SKM-1 treated with dmso at 0.1 percent for 144 hours (cell line): ENCODE measurements at regions not wholly inside any gene's neighbourhood (a gene's known extent, or its start where the extent isn't known, plus 50 kb on each side); places are given as distances from the start of the nearest gene placed in this dataset.
"Not testable (repeated sequence)": the region's sequence is repeated elsewhere in the genome, so short reads cannot be mapped to it uniquely, and the experiment has no call there.

Experiments
- DNase-seq: peaks from one replicate; lab custom pipeline; 2025; ENCODE audit not compliant: unreplicated experiment; lab: John Stamatoyannopoulos, UW

DNA sequence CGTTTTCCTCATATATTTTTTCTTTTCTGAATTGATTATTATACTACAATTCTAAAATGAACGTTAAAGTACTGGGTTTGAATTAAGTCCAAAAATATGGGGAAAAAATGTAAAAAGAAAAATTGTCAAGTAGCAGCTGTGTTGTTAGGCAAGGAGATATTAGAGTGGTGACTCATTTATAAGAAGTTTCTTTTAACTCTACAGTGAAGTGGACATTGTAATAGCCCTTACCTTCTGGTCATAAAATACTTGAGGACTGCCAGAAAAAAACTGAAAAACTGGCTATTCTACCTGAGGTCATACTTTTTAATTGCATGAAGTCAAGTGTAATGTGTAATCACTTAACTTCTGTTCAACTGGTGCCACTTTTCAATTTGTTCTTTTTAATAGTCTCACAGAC, 523.1 kb upstream of the TSPY4 start:
- no peak for DNase-seq

DNA sequence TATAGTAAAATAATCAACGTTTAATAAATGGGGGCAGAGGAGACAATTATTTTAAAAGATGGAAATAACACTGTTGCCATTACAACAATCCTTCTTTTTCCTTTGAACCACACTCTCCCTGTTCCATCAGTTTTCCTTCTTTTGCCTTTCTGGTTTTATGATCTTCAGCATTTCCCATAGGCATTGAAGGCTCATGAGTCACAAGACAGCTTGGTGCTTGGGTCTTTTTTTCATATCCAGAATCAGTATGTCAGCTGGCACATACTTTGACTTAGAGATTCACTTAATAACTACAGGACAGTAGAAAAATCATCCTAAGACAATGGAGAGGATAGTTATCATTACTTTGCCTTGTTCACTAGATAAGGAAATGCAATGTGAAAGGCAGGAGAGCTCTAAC, 521.6 kb upstream of the TSPY4 start:
- no peak for DNase-seq

DNA sequence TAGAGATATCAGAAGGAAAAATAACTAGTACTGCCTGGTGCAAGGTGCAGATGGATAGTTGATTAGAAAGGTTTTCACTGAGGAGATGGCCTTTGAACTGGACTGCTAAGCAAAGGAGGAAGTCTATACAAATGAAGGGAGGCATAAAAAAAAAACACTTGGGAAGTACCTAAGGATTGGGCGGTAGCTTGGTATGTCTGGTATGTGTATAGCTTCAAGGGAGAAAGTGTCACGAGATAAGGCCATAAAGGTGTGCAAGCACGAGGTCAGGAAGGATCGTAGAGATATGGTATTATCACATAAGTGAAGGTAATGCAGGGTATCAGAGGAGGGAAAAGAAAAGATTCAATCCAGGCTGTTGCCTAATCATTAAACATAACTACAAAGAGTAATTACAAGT, 517.2 kb upstream of the TSPY4 start:
- DNase-seq = no peak

DNA sequence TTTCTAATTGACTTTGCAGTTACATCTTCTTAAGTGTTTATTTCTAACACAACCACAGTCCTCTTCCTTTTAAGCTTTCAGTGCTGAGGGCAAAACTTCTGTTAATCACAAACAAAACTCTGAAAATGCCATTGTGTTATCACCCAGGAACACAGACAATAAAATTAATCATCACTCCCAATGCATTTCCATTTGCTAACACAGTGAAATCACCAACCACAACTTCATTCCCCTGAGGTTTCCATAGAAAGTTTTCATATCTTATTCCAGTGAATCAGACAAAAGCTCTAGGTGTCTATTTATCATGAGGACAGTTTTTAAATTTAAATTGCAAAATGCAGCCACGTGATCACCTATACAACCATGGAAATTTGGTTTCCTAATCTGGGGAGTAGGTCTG, 516.2 kb upstream of the TSPY4 start:
- DNase-seq = no peak

DNA sequence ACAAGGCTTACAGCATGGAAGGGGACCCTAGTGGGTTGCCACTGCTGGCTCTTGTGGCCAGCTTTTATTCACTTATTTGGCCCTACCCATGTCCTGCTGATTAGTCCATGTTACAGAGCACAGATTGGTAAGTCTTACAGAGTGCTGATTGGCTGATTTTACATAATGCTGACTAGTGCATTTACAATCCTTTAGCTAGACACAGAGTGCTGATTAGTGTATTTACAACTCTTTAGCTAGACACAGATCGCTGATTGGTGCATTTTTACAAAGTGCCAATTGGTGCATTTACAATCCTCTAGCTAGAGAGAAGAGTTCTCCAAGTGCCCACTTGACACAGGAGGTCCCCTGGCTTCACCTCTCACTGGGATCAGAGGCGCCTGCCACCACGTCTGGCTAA, 485.0 kb upstream of the TSPY4 start:
- no peak for DNase-seq

DNA sequence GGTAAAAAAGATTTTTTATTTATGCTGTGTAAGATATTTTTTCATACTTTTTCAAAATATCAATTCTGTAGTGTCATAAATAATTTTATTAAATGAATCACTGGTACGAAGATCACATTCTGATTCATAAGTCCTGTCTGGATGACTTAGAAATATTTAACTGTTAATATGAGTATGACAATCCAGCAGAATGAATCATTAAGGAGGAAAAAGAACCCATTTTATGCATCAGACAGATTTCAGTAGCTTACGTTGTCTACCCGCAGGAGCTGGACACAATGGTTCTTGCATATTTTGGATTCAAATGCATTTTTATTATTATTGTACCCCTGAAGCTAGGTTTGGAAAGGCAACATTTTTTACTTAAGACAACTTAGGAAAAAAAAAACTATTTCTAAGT, 448.9 kb upstream of the TSPY4 start:
- DNase-seq = no peak

DNA sequence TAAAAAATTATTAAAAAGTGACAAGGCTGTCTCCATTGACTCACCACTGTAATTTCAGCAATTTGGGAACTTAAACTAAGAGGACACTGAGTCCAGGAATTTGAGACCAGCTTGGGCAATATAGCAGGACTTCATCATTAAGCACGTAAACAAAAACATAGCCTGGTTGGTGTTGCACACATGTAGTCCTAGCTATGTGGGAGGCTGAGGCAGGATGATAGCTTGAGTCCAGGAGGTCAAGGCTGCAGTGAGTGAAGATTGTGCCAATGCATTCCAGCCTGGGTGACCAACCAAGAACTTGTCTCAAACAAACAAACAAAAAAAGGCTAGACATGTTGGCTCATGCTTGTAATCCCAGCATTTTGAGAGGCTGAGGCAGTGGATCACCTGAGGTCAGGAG, 439.4 kb upstream of the TSPY4 start:
- DNase-seq = no peak

DNA sequence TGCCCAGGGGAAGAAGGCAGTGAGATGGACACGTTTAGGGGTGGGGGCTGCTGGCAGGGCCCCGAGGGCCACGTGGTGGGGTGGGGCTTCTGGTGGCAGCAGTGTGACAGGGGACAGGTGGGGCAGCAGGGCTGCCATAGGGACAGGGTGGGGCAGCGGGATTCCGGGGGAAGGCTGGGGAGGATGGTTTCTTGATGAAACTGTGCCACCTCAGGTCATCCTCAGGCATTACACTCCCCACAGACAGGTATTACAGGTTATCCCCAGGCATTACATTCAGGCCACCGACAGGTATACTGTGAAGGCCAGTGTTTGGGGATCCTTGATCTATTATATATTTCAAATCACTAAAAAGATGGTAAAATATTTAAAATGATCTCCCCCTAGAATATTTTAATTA, 432.1 kb upstream of the TSPY4 start:
- DNase-seq = no peak

DNA sequence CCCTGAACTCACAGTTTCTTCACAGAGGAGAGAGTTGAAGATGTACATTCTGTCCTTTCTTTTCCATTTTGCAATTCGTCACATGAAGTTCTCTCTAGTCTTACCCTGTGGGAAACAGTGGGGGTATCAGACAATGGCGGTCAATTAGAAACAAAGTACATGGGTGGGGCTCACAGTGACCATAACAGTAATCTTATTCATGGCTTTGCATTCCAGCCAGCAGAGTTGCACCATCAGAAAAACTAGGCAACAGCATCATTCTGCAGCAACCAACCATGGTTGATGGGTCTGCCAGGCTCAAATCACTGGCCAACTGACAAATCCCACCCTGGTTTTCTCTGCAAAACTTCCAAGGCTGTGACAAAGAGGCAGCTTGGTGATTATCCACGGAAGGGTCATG, 414.7 kb upstream of the TSPY4 start:
- not testable (repeated sequence) for DNase-seq
